Calu3 (cell line): ENCODE measurements at regions not wholly inside any gene's neighbourhood (a gene's known extent, or its start where the extent isn't known, plus 50 kb on each side); places are given as distances from the start of the nearest gene placed in this dataset.

Experiments used
- BruUV-seq: library from RNA; stranded (reverse); fragments of 400-500 nt; replicated peaks from 2 replicates; lab custom pipeline; 2021; lab: Mats Ljungman, UMichigan
- CTCF ChIA-PET: fragments of 300-600 bp; sonication (Branson Sonifier 250); formaldehyde crosslinking; loops from one replicate; lab custom pipeline; 2022; ENCODE audit warnings: antibody characterized with exemption; lab: Charles Lee
- DNase-seq: peaks from one replicate; pipeline ENCODE4 v3.0.0; 2022
- H3K27ac Mint-ChIP-seq: one replicate; pipeline ENCODE4 v1.8.0; 2022; ENCODE audit warnings: mixed read lengths; ENCODE audit not compliant: unreplicated experiment
- H3K27me3 Mint-ChIP-seq: one replicate; pipeline ENCODE4 v1.8.0; 2022; ENCODE audit warnings: mixed read lengths; ENCODE audit not compliant: unreplicated experiment
- H3K36me3 Mint-ChIP-seq: one replicate; pipeline ENCODE4 v1.8.0; 2022; ENCODE audit warnings: mild to moderate bottlenecking, moderate library complexity, mixed read lengths; ENCODE audit not compliant: insufficient read depth, unreplicated experiment
- H3K4me1 Mint-ChIP-seq: one replicate; pipeline ENCODE4 v1.8.0; 2022; ENCODE audit warnings: mild to moderate bottlenecking, low read depth, mixed read lengths; ENCODE audit not compliant: unreplicated experiment
- H3K4me3 Mint-ChIP-seq: one replicate; pipeline ENCODE4 v1.8.0; 2022; ENCODE audit warnings: mild to moderate bottlenecking, low read depth, moderate library complexity, mixed read lengths; ENCODE audit not compliant: unreplicated experiment
- H3K9me3 Mint-ChIP-seq: one replicate; pipeline ENCODE4 v1.8.0; 2022; ENCODE audit warnings: low read depth, mixed read lengths; ENCODE audit not compliant: unreplicated experiment
- intact Hi-C: fragments of 100-400 bp; cut with micrococcal nuclease; formaldehyde crosslinking; loops from one replicate; pipeline ENCODE4 v1.10.0; 2022; ENCODE audit not compliant: unreplicated experiment
- TF ChIP-seq, protein P1 (sequence below): fragments of 200-600 bp; IDR thresholded peaks from one replicate; pipeline ENCODE4 v1.8.0; 2022; ENCODE audit warnings: antibody characterized with exemption; ENCODE audit not compliant: unreplicated experiment

DNA sequence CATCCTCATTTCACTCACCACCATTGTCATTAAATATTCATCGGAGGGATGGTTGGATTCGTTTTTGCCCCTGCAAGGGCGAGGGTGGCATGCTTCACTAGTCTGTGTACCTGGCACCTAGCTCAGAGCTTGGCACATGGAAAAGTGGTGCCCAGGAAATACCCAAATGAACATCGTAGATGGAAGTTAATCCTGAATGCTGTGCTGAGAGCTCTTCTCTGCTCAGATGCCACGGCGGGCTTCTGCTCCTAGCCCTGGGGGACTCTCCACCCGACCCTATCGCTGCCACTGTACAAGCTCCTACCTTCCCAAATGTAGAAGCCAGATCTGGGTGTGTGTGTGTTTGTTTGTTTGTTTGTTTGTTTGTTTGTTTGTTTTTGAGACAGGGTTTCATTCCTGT, 113.0 kb upstream of the ZNF507 start:
- H3K36me3 Mint-ChIP-seq = no peaks in the 10 kb centered on the region
- intact Hi-C loops = no loop called here
- H3K27ac Mint-ChIP-seq = no peak overlapping the region
- H3K9me3 Mint-ChIP-seq = peaks cover 2% of the 10 kb centered on the region
- no TSS peak for BruUV-seq
- no peak overlapping the region for H3K4me3 Mint-ChIP-seq
- no peaks in the 10 kb centered on the region for H3K4me1 Mint-ChIP-seq
- peaks cover 23% of the 10 kb centered on the region for H3K27me3 Mint-ChIP-seq
- no peak for DNase-seq
- TF ChIP-seq, protein P1, sequence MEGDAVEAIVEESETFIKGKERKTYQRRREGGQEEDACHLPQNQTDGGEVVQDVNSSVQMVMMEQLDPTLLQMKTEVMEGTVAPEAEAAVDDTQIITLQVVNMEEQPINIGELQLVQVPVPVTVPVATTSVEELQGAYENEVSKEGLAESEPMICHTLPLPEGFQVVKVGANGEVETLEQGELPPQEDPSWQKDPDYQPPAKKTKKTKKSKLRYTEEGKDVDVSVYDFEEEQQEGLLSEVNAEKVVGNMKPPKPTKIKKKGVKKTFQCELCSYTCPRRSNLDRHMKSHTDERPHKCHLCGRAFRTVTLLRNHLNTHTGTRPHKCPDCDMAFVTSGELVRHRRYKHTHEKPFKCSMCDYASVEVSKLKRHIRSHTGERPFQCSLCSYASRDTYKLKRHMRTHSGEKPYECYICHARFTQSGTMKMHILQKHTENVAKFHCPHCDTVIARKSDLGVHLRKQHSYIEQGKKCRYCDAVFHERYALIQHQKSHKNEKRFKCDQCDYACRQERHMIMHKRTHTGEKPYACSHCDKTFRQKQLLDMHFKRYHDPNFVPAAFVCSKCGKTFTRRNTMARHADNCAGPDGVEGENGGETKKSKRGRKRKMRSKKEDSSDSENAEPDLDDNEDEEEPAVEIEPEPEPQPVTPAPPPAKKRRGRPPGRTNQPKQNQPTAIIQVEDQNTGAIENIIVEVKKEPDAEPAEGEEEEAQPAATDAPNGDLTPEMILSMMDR = no peak
- CTCF ChIA-PET = no interaction called here

DNA sequence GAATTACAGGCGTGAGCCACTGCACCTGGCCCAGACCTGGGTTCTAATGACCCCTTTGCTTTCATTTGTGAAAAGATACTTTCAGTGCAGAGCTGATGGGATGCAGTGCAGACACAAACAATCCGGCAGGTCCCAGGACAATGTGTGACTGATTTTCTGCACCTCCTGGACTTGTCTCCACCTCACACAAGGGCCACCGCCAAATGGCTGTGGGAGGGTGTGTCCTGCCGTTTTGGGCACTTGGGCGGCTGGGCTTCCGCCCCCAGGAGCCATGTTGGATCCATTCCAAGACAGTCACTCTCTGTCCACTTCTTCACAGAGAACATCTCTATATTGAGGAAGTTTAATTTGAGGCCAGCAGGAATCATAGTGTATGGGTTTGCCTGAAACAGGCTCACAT, 112.3 kb upstream of the ZNF507 start:
- BruUV-seq = no TSS peak
- Mint-ChIP-seq H3K36me3 (no peaks in the 10 kb centered on the region), H3K4me1 (no peaks in the 10 kb centered on the region), H3K4me3 (no peak overlapping the region), H3K27ac (no peak overlapping the region), H3K9me3 (peaks cover 2% of the 10 kb centered on the region), H3K27me3 (peaks cover 23% of the 10 kb centered on the region)
- DNase-seq = no peak
- intact Hi-C loops = no loop called here
- CTCF ChIA-PET = no interaction called here
- TF ChIP-seq, protein P1 = no peak

DNA sequence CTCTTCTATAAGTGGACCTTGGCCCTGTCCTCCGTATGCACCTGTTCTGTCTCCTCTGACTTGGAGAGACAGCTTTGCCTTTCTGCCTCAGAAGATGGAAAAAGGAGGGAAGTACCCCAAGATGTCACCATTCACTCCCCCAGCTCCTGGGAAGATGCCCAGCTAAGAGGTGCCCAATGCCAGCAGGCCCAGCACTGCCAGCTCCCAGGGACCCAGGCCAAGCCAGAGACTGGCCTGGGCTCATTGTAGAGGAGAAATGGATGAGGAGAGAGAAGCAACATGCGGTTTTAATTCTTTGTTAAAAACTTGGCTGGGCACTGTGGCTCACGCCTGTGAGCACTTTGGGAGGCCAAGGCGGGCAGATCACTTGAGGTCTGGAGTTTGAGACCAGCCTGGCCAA, 111.5 kb upstream of the ZNF507 start:
- CTCF ChIA-PET = no interaction called here
- peaks cover 2% of the 10 kb centered on the region for H3K9me3 Mint-ChIP-seq
- DNase-seq = no peak
- no peak overlapping the region for H3K4me3 Mint-ChIP-seq
- H3K27me3 Mint-ChIP-seq = peaks cover 23% of the 10 kb centered on the region
- BruUV-seq = no TSS peak
- no peaks in the 10 kb centered on the region for H3K4me1 Mint-ChIP-seq
- H3K36me3 Mint-ChIP-seq = no peaks in the 10 kb centered on the region
- H3K27ac Mint-ChIP-seq = no peak overlapping the region
- TF ChIP-seq, protein P1 = no peak
- intact Hi-C loops = no loop called here

GRCh38 chr19:32234663-32235217, 110.7 kb upstream of the ZNF507 start:
- H3K27me3 Mint-ChIP-seq = peaks cover 23% of the 10 kb centered on the region
- TF ChIP-seq, protein P1 = no peak
- intact Hi-C loops = no loop called here
- no peaks in the 10 kb centered on the region for H3K36me3 Mint-ChIP-seq
- CTCF ChIA-PET = no interaction called here
- BruUV-seq = no TSS peak
- H3K27ac Mint-ChIP-seq = no peak overlapping the region
- no peak overlapping the region for H3K4me3 Mint-ChIP-seq
- DNase-seq = no peak
- peaks cover 2% of the 10 kb centered on the region for H3K9me3 Mint-ChIP-seq
- H3K4me1 Mint-ChIP-seq = no peaks in the 10 kb centered on the region
